ENCODE measurements at regions not wholly inside any gene's neighbourhood (a gene's known extent, or its start where the extent isn't known, plus 50 kb on each side); places are given as distances from the start of the nearest gene placed in this dataset.

DNA sequence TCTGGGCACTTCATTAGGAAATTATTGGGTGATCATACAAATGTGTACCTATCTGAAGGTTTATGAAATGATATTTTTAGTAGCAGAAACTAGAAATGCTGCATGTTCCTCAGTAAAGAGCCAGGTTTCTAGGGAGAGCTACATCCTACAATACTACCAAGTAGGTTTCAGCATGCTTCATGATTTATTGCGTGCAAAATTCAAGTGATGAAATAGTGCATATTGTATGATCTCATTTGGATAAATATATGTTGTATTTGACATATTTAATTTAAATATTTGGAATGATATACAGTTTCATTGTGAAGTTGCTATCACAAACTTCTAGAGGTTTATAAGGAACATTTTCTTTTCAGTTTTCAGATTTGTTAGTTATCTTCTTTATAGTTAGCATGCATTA, 90.5 kb upstream of the GDF10 start:
- H3K4me3 ChIP-seq (ENCODE audit: low read depth, low read length): no peak overlapping the region
- H3K79me2 ChIP-seq (ENCODE audit: control insufficient read depth, insufficient read depth, low read length, poor library complexity): no peaks in the 10 kb centered on the region
- no peak overlapping the region for H4K8ac ChIP-seq (ENCODE audit: low read depth, low read length)
- H3K14ac ChIP-seq (ENCODE audit: low read length): no peak overlapping the region
- no peak overlapping the region for H3K9ac ChIP-seq (ENCODE audit: low read length)
- no peak overlapping the region for H2BK5ac ChIP-seq (ENCODE audit: low read depth, low read length, poor library complexity)
- H2AFZ ChIP-seq (ENCODE audit: insufficient read depth, low read length, poor library complexity): no peak overlapping the region
- no peak overlapping the region for H3K4ac ChIP-seq (ENCODE audit: low read depth, low read length)
- no peak overlapping the region for H3K23ac ChIP-seq (ENCODE audit: low read length)
- H4K12ac ChIP-seq (ENCODE audit: low read depth, low read length): no peak overlapping the region
- H2BK120ac ChIP-seq (ENCODE audit: insufficient read depth, low read length, poor library complexity): no peak overlapping the region
- H3K79me1 ChIP-seq (ENCODE audit: low read length): no peaks in the 10 kb centered on the region
- H3K27me3 ChIP-seq (ENCODE audit: insufficient read depth, low read length): no peaks in the 10 kb centered on the region
- WGBS (ENCODE audit: extremely low coverage, insufficient coverage, insufficient read length): no CpG with 5 or more reads among the region's 1 CpG
- H3K9me3 ChIP-seq (ENCODE audit: insufficient read depth, low read depth, low read length): no peaks in the 10 kb centered on the region
- no peak overlapping the region for H2BK12ac ChIP-seq (ENCODE audit: low read length)
- no peak overlapping the region for H3K18ac ChIP-seq (ENCODE audit: low read length)
- no peaks in the 10 kb centered on the region for H3K36me3 ChIP-seq (ENCODE audit: control insufficient read depth in 1 of 2, insufficient read depth in 2 of 2, low read length in 2 of 2)
- H3K4me2 ChIP-seq (ENCODE audit: low read length): no peak overlapping the region
- no peak for DNase-seq
- H3K4me1 ChIP-seq (ENCODE audit: control insufficient read depth in 1 of 2, insufficient read depth in 2 of 2, low read length in 2 of 2): no peaks in the 10 kb centered on the region
- H3K27ac ChIP-seq (ENCODE audit: low read depth, low read length): no peak overlapping the region
- no peak overlapping the region for H4K91ac ChIP-seq (ENCODE audit: low read depth, low read length)
- H2AK5ac ChIP-seq (ENCODE audit: low read length): no peak overlapping the region

DNA sequence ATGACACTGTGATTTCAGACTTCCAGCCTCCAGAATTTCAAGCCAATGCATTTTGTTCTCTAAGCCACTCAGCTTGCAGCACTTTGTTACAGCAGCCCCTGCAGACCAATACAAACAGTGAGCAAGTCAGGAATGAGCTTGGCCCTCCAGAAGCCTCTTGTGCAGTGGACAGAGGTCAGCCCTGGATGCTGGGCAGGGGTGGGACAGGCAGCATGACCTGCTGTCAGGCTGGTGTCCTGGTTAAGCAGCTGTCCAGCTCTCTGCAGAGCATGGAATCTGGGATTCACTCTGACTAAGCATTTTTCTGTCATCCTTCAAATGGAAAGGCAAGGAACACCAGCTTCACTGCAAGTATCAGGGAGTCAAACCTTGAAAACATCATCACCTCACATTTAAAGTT, 85.5 kb upstream of the GDF10 start:
- Histone ChIP-seq H3K27ac (ENCODE audit: low read depth, low read length) (no peak overlapping the region), H3K18ac (ENCODE audit: low read length) (no peak overlapping the region), H3K4me1 (ENCODE audit: control insufficient read depth in 1 of 2, insufficient read depth in 2 of 2, low read length in 2 of 2) (no peaks in the 10 kb centered on the region), H2AK5ac (ENCODE audit: low read length) (no peak overlapping the region), H3K79me1 (ENCODE audit: low read length) (no peaks in the 10 kb centered on the region), H3K36me3 (ENCODE audit: control insufficient read depth in 1 of 2, insufficient read depth in 2 of 2, low read length in 2 of 2) (no peaks in the 10 kb centered on the region), H3K79me2 (ENCODE audit: control insufficient read depth, insufficient read depth, low read length, poor library complexity) (no peaks in the 10 kb centered on the region), H3K27me3 (ENCODE audit: insufficient read depth, low read length) (no peaks in the 10 kb centered on the region), H3K9me3 (ENCODE audit: insufficient read depth, low read depth, low read length) (no peaks in the 10 kb centered on the region), H3K9ac (ENCODE audit: low read length) (no peak overlapping the region), H4K91ac (ENCODE audit: low read depth, low read length) (no peak overlapping the region), H3K14ac (ENCODE audit: low read length) (no peak overlapping the region), H3K4me2 (ENCODE audit: low read length) (no peak overlapping the region), H3K4me3 (ENCODE audit: low read depth, low read length) (no peak overlapping the region), H2BK12ac (ENCODE audit: low read length) (no peak overlapping the region), H2BK5ac (ENCODE audit: low read depth, low read length, poor library complexity) (no peak overlapping the region), H2AFZ (ENCODE audit: insufficient read depth, low read length, poor library complexity) (no peak overlapping the region), H2BK120ac (ENCODE audit: insufficient read depth, low read length, poor library complexity) (no peak overlapping the region), H4K12ac (ENCODE audit: low read depth, low read length) (no peak overlapping the region), H4K8ac (ENCODE audit: low read depth, low read length) (no peak overlapping the region), H3K4ac (ENCODE audit: low read depth, low read length) (no peak overlapping the region), H3K23ac (ENCODE audit: low read length) (no peak overlapping the region)
- DNase-seq: no peak

DNA sequence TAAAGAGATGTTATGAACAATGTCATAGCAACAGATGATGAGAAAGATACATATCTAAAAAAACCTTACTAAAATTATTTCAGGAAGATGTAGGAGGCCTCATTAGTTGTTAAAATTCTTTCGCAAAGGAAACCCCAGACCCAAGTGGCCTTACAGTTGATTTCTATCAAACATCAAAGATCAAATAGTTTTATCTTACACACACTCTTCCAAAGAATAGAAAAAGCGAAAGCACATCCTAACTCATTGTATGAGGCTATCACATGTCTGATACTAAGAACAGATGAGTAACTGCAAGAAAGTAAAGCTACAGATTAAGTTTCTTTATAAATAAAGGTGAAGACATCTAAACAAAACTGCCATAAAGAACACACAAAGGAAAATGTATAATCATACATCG, 82.9 kb upstream of the GDF10 start:
- H3K14ac ChIP-seq (ENCODE audit: low read length): no peak overlapping the region
- no peak overlapping the region for H4K91ac ChIP-seq (ENCODE audit: low read depth, low read length)
- H3K4me1 ChIP-seq (ENCODE audit: control insufficient read depth in 1 of 2, insufficient read depth in 2 of 2, low read length in 2 of 2): no peaks in the 10 kb centered on the region

DNA sequence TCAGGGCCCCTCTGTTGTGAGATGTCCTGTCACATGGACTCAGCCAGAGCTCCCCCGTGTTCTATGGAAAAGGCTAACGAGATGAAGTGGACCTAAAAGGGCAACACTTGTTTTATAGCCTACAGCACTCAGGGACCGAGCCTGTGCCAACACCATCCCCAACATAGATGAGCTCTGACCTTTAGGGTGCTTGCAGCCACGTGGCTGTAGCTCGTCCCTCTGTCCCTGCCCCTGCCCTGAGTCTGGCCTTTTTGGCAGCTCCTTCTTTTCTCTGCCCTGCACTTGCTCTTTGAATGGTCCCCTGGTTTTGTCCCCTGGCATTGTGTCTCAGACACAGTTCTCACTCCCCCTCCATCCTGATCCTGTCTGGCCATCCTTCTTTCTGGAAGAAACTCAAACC, 81.2 kb upstream of the GDF10 start:
- H2BK120ac ChIP-seq (ENCODE audit: insufficient read depth, low read length, poor library complexity): no peak overlapping the region
- H3K4ac ChIP-seq (ENCODE audit: low read depth, low read length): no peak overlapping the region
- H3K79me2 ChIP-seq (ENCODE audit: control insufficient read depth, insufficient read depth, low read length, poor library complexity): no peaks in the 10 kb centered on the region
- no peak overlapping the region for H2BK5ac ChIP-seq (ENCODE audit: low read depth, low read length, poor library complexity)
- H3K27ac ChIP-seq (ENCODE audit: low read depth, low read length): no peak overlapping the region
- H3K9me3 ChIP-seq (ENCODE audit: insufficient read depth, low read depth, low read length): peaks cover 2% of the 10 kb centered on the region
- H3K4me1 ChIP-seq (ENCODE audit: control insufficient read depth in 1 of 2, insufficient read depth in 2 of 2, low read length in 2 of 2): no peaks in the 10 kb centered on the region
- no peaks in the 10 kb centered on the region for H3K36me3 ChIP-seq (ENCODE audit: control insufficient read depth in 1 of 2, insufficient read depth in 2 of 2, low read length in 2 of 2)
- H3K4me2 ChIP-seq (ENCODE audit: low read length): no peak overlapping the region
- no peaks in the 10 kb centered on the region for H3K79me1 ChIP-seq (ENCODE audit: low read length)
- no peak overlapping the region for H4K91ac ChIP-seq (ENCODE audit: low read depth, low read length)
- no peak overlapping the region for H3K9ac ChIP-seq (ENCODE audit: low read length)
- DNase-seq: no peak
- no peak overlapping the region for H3K14ac ChIP-seq (ENCODE audit: low read length)
- H3K23ac ChIP-seq (ENCODE audit: low read length): no peak overlapping the region
- no peak overlapping the region for H3K4me3 ChIP-seq (ENCODE audit: low read depth, low read length)
- H2BK12ac ChIP-seq (ENCODE audit: low read length): no peak overlapping the region
- WGBS (ENCODE audit: extremely low coverage, insufficient coverage, insufficient read length): no CpG with 5 or more reads among the region's 5 CpGs
- H3K18ac ChIP-seq (ENCODE audit: low read length): no peak overlapping the region
- no peak overlapping the region for H2AK5ac ChIP-seq (ENCODE audit: low read length)
- H3K27me3 ChIP-seq (ENCODE audit: insufficient read depth, low read length): no peaks in the 10 kb centered on the region
- H2AFZ ChIP-seq (ENCODE audit: insufficient read depth, low read length, poor library complexity): no peak overlapping the region
- no peak overlapping the region for H4K8ac ChIP-seq (ENCODE audit: low read depth, low read length)
- H4K12ac ChIP-seq (ENCODE audit: low read depth, low read length): no peak overlapping the region

More for the DNA sequence above, 82.9 kb upstream of the GDF10 start:
- no peaks in the 10 kb centered on the region for H3K36me3 ChIP-seq (ENCODE audit: control insufficient read depth in 1 of 2, insufficient read depth in 2 of 2, low read length in 2 of 2)
- no peak overlapping the region for H4K8ac ChIP-seq (ENCODE audit: low read depth, low read length)
- H2BK5ac ChIP-seq (ENCODE audit: low read depth, low read length, poor library complexity): no peak overlapping the region
- no peak overlapping the region for H2BK12ac ChIP-seq (ENCODE audit: low read length)
- DNase-seq: no peak
- H3K18ac ChIP-seq (ENCODE audit: low read length): no peak overlapping the region
- H3K9ac ChIP-seq (ENCODE audit: low read length): no peak overlapping the region
- H3K27ac ChIP-seq (ENCODE audit: low read depth, low read length): no peak overlapping the region
- no peak overlapping the region for H3K4ac ChIP-seq (ENCODE audit: low read depth, low read length)
- H3K4me2 ChIP-seq (ENCODE audit: low read length): no peak overlapping the region
- H2AFZ ChIP-seq (ENCODE audit: insufficient read depth, low read length, poor library complexity): no peak overlapping the region
- H3K79me1 ChIP-seq (ENCODE audit: low read length): no peaks in the 10 kb centered on the region
- H2BK120ac ChIP-seq (ENCODE audit: insufficient read depth, low read length, poor library complexity): no peak overlapping the region
- peaks cover 2% of the 10 kb centered on the region for H3K9me3 ChIP-seq (ENCODE audit: insufficient read depth, low read depth, low read length)
- WGBS (ENCODE audit: extremely low coverage, insufficient coverage, insufficient read length): no CpG with 5 or more reads among the region's 3 CpGs
- H2AK5ac ChIP-seq (ENCODE audit: low read length): no peak overlapping the region
- no peak overlapping the region for H3K23ac ChIP-seq (ENCODE audit: low read length)
- H4K12ac ChIP-seq (ENCODE audit: low read depth, low read length): no peak overlapping the region
- no peaks in the 10 kb centered on the region for H3K27me3 ChIP-seq (ENCODE audit: insufficient read depth, low read length)
- no peak overlapping the region for H3K4me3 ChIP-seq (ENCODE audit: low read depth, low read length)
- H3K79me2 ChIP-seq (ENCODE audit: control insufficient read depth, insufficient read depth, low read length, poor library complexity): no peaks in the 10 kb centered on the region

DNA sequence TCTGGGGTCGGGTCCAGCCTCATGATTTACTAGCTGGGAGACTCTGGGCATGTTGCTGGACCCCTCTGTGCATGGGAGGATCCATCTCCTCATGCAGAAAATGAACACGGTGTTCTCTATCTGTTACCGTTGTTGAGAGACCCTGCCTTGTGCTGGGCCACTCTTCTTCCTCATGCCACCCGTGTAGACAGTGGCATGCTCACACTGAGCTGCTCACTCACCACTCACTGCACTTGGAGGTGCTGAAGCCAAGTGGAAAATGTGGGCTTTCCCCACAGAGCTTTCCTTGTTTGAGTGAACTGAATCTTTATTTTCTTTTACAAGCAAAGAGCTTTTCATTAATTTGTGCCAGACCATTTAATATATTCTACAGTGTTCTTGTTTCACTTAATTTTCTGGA, 77.5 kb upstream of the GDF10 start:
- Histone ChIP-seq H4K91ac (ENCODE audit: low read depth, low read length) (no peak overlapping the region), H3K4me2 (ENCODE audit: low read length) (no peak overlapping the region), H3K4me1 (ENCODE audit: control insufficient read depth in 1 of 2, insufficient read depth in 2 of 2, low read length in 2 of 2) (no peaks in the 10 kb centered on the region), H2AFZ (ENCODE audit: insufficient read depth, low read length, poor library complexity) (no peak overlapping the region), H3K27ac (ENCODE audit: low read depth, low read length) (no peak overlapping the region), H3K9ac (ENCODE audit: low read length) (no peak overlapping the region), H3K79me1 (ENCODE audit: low read length) (no peaks in the 10 kb centered on the region), H3K14ac (ENCODE audit: low read length) (no peak overlapping the region), H3K27me3 (ENCODE audit: insufficient read depth, low read length) (no peaks in the 10 kb centered on the region), H4K12ac (ENCODE audit: low read depth, low read length) (no peak overlapping the region), H2BK120ac (ENCODE audit: insufficient read depth, low read length, poor library complexity) (no peak overlapping the region), H4K8ac (ENCODE audit: low read depth, low read length) (no peak overlapping the region), H3K4ac (ENCODE audit: low read depth, low read length) (no peak overlapping the region), H3K36me3 (ENCODE audit: control insufficient read depth in 1 of 2, insufficient read depth in 2 of 2, low read length in 2 of 2) (no peaks in the 10 kb centered on the region), H2BK12ac (ENCODE audit: low read length) (no peak overlapping the region), H3K9me3 (ENCODE audit: insufficient read depth, low read depth, low read length) (peaks cover 2% of the 10 kb centered on the region), H3K4me3 (ENCODE audit: low read depth, low read length) (no peak overlapping the region), H3K23ac (ENCODE audit: low read length) (no peak overlapping the region), H3K79me2 (ENCODE audit: control insufficient read depth, insufficient read depth, low read length, poor library complexity) (no peaks in the 10 kb centered on the region), H3K18ac (ENCODE audit: low read length) (no peak overlapping the region), H2BK5ac (ENCODE audit: low read depth, low read length, poor library complexity) (no peak overlapping the region), H2AK5ac (ENCODE audit: low read length) (no peak overlapping the region)
- no CpG with 5 or more reads among the region's 4 CpGs for WGBS (ENCODE audit: extremely low coverage, insufficient coverage, insufficient read length)
- DNase-seq: no peak
